B cell (primary cell): ENCODE measurements at regions not wholly inside any gene's neighbourhood (a gene's known extent, or its start where the extent isn't known, plus 50 kb on each side); places are given as distances from the start of the nearest gene placed in this dataset.

Experiments
- ATAC-seq: fragments of 200-7000 bp; cut with Tn5 transposase; one replicate; pipeline ENCODE4 v1.10.0; 2021; ENCODE audit warnings: low read depth, mild to moderate bottlenecking, moderate number of reproducible peaks, moderate library complexity
- CTCF ChIA-PET: fragments of 350-600 bp; sonication (Branson Sonifier 250); formaldehyde crosslinking; loops from one replicate; lab custom pipeline; 2021; ENCODE audit warnings: antibody characterized with exemption, inconsistent platforms; lab: Charles Lee
- POLR2A ChIA-PET: fragments of 350-600 bp; sonication (Branson Sonifier 250); formaldehyde crosslinking; loops from one replicate; lab custom pipeline; 2021; ENCODE audit warnings: antibody characterized with exemption; lab: Charles Lee
- DNase-seq: peaks from one replicate; pipeline ENCODE4 v3.0.0; 2013
- H2AFZ ChIP-seq: 2 replicates; pipeline ENCODE4 v1.6.1; 2012; ENCODE audit warnings: mild to moderate bottlenecking, low read depth, low read length; ENCODE audit not compliant: insufficient read depth, poor library complexity, severe bottlenecking
- H3K27ac ChIP-seq, 2 donors: 1 replicate in 1 of 2; 2 replicates in 1 of 2; pipeline ENCODE4 v1.5.1; 2012 to 2013; ENCODE audit warnings: low read length in 2 of 2, mild to moderate bottlenecking in 2 of 2, moderate library complexity in 1 of 2
- H3K27me3 ChIP-seq, 4 experiments: fragments of 200-600 bp in 1 of 4; sonication (generic) in 1 of 4; replicated peaks in 1 of 4; 1 replicate in 2 of 4; 2 replicates in 2 of 4; pipeline versions ENCODE4 v1.6.1 to v1.7.0; 2013 to 2016; ENCODE audit warnings: low read length in 3 of 4, mild to moderate bottlenecking in 2 of 4, mixed read lengths in 1 of 4, moderate library complexity in 1 of 4; ENCODE audit not compliant: insufficient read depth in 4 of 4, control insufficient read depth in 3 of 4; ENCODE audit errors: control extremely low read depth in 1 of 4
- H3K36me3 ChIP-seq, 2 experiments: replicated peaks in 1 of 2; 1 replicate in 1 of 2; 2 replicates in 1 of 2; pipeline versions ENCODE4 v1.6.1 to v1.7.1; 2013; ENCODE audit warnings: low read length in 1 of 2; ENCODE audit not compliant: insufficient read depth in 2 of 2, control insufficient read depth in 1 of 2; ENCODE audit errors: control extremely low read depth in 1 of 2, extremely low read depth in 1 of 2
- H3K4me1 ChIP-seq, 2 donors: fragments of 200-600 bp in 1 of 2; sonication (generic) in 1 of 2; 1 replicate in 1 of 2; 2 replicates in 1 of 2; pipeline versions ENCODE4 v1.5.1 to v1.6.1; 2013 to 2017; ENCODE audit warnings: low read length in 2 of 2; ENCODE audit not compliant: control insufficient read depth in 2 of 2, insufficient read depth in 2 of 2
- H3K4me2 ChIP-seq: replicated peaks from 2 replicates; pipeline ENCODE3; 2012; ENCODE audit warnings: mild to moderate bottlenecking, low read depth, low read length; ENCODE audit not compliant: poor library complexity, severe bottlenecking
- H3K4me3 ChIP-seq, 5 experiments: fragments of 200-600 bp in 1 of 5; sonication (generic) in 1 of 5; 1 replicate in 3 of 5; 2 replicates in 2 of 5; pipeline versions ENCODE4 v1.5.1 to v1.7.0; 2011 to 2016; ENCODE audit warnings: low read length in 4 of 5, mild to moderate bottlenecking in 4 of 5, low read depth in 2 of 5, control low read depth in 1 of 5, moderate library complexity in 1 of 5; ENCODE audit not compliant: insufficient read depth in 1 of 5; ENCODE audit errors: control extremely low read depth in 1 of 5, extremely low read depth in 1 of 5
- H3K79me2 ChIP-seq: fragments of 200-600 bp; sonication (generic); one replicate; pipeline ENCODE4 v1.6.0; 2016; ENCODE audit warnings: low read length; ENCODE audit not compliant: control insufficient read depth, insufficient read depth
- H3K9ac ChIP-seq: fragments of 200-600 bp; sonication (generic); 2 replicates; pipeline ENCODE4 v1.6.1; 2017; ENCODE audit warnings: mild to moderate bottlenecking, low read length, moderate library complexity
- H3K9me3 ChIP-seq, 3 donors: one replicate each; pipeline versions ENCODE4 v1.6.1 to v1.7.1; 2013; ENCODE audit warnings: low read length in 2 of 3; ENCODE audit not compliant: control insufficient read depth in 2 of 3, insufficient read depth in 1 of 3; ENCODE audit errors: control extremely low read depth in 1 of 3
- H4K20me1 ChIP-seq: 2 replicates; pipeline ENCODE4 v1.6.0; 2012; ENCODE audit warnings: mild to moderate bottlenecking, low read length; ENCODE audit not compliant: insufficient read depth, control insufficient read depth, poor library complexity, severe bottlenecking
- H3K27ac Mint-ChIP-seq: one replicate; pipeline ENCODE4 v1.8.0; 2021; ENCODE audit warnings: mixed read lengths
- H3K27me3 Mint-ChIP-seq: one replicate; pipeline ENCODE4 v1.8.0; 2021; ENCODE audit warnings: mixed read lengths
- H3K4me1 Mint-ChIP-seq: one replicate; pipeline ENCODE4 v1.8.0; 2021; ENCODE audit warnings: mixed read lengths
- H3K4me3 Mint-ChIP-seq: one replicate; pipeline ENCODE4 v1.8.0; 2021; ENCODE audit warnings: mixed read lengths
- H3K9me3 Mint-ChIP-seq: one replicate; pipeline ENCODE4 v1.8.0; 2022; ENCODE audit warnings: mixed read lengths; ENCODE audit not compliant: insufficient read depth
- CTCF ChIP-seq: fragments of 200-600 bp; IDR thresholded peaks from one replicate; pipeline ENCODE4 v1.8.0; 2022; ENCODE audit warnings: antibody characterized with exemption, mild to moderate bottlenecking
- EZH2 ChIP-seq: IDR thresholded peaks from 2 replicates; pipeline ENCODE4 v1.6.1; 2012; ENCODE audit warnings: borderline replicate concordance, low read depth, mild to moderate bottlenecking, moderate library complexity, low read length; ENCODE audit not compliant: insufficient read depth, poor library complexity, severe bottlenecking
- WGBS: methylation state at CpG from one replicate; pipeline ENCODE4 v1.1.5; 2013; ENCODE audit warnings: missing lambda C conversion rate; ENCODE audit not compliant: insufficient coverage; 5-methylcytosine and 5-hydroxymethylcytosine counted together
- intact Hi-C: fragments of 100-400 bp; cut with micrococcal nuclease; formaldehyde crosslinking; loops from one replicate; pipeline ENCODE4 v1.10.0; 2022

DNA sequence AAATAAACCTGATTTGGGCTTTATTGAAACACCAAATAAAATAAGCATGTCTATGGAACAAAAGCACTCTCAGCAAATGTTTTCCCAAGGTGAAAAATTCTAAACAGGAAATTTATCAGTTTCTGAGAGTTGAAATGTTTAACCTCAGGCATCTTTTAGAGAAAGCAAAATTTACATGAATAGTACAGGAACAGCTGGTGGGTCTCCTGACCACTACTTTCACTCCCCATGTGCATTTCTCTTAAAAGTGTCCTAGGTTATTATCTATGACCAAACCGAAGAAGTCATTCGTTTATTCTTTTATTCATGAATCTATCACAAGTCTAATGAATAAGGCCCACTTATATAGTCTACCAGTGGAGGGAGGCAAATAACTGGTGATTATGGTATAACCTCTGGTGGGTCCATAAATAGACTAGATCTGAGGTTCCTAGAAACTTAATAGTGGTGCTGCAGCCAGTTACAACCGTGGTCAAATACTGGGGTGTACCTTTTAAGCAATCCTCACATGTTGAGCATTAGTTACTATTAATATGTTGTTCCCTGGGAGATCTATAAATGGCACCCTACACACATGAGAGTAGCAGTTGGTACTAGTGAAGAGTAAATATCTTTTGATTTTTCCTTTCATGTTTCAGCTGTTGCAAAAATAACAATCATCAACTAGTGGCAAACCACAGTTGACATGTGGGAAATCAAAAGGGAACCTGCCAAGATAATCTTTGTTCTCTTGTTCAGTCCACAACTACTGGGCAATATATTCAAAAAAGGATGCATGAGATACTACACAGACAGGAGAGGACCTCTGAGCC is 169.3 kb upstream of the STAC start:
- H3K27me3 Mint-ChIP-seq, result no peaks in the 10 kb centered on the region
- no peak overlapping the region for H3K4me3 Mint-ChIP-seq
- intact Hi-C loops, result no loop called here
- no peak overlapping the region for H3K27ac Mint-ChIP-seq
- H3K4me1 Mint-ChIP-seq, result no peaks in the 10 kb centered on the region
- no peak overlapping the region for H2AFZ ChIP-seq
- H3K9ac ChIP-seq, result no peak overlapping the region
- H3K9me3 ChIP-seq, result no peaks in the 10 kb centered on the region
- H3K79me2 ChIP-seq, result no peaks in the 10 kb centered on the region
- no peaks in the 10 kb centered on the region for H4K20me1 ChIP-seq
- ATAC-seq (no peak), DNase-seq (no peak)
- TF ChIP-seq CTCF (no peak), EZH2 (no peak)
- H3K4me2 ChIP-seq, result no peak overlapping the region
- 17% methylated on average over 1 of the region's 3 CpGs for WGBS
- H3K36me3 ChIP-seq, result no peaks in the 10 kb centered on the region
- no peak overlapping the region for H3K4me3 ChIP-seq
- H3K27me3 ChIP-seq, result no peaks in the 10 kb centered on the region
- no peak overlapping the region for H3K27ac ChIP-seq
- POLR2A ChIA-PET, result no interaction called here
- no peaks in the 10 kb centered on the region for H3K9me3 Mint-ChIP-seq
- no peaks in the 10 kb centered on the region for H3K4me1 ChIP-seq
- CTCF ChIA-PET, result no interaction called here

DNA sequence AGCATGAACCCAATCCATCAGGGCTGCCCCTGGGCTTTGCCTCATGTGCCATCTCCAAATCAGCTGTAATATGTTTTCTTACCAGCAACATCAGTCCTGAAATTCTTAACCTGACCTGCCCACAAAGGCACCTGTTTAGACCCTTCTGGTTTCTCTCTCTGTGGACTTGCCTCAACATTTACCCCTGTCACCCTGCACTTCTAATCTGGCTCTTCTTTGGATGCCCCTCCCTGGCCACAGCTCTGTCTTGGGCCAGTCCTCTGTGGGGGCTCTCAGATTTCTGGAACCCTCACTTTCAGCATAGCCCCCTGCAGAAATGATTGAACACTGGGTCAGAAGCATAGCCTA is 168.7 kb upstream of the STAC start:
- Histone ChIP-seq H3K4me3 (no peak overlapping the region), H3K27me3 (no peaks in the 10 kb centered on the region), H4K20me1 (no peaks in the 10 kb centered on the region), H3K4me2 (no peak overlapping the region), H3K27ac (no peak overlapping the region), H3K9me3 (no peaks in the 10 kb centered on the region), H2AFZ (no peak overlapping the region), H3K36me3 (no peaks in the 10 kb centered on the region), H3K79me2 (no peaks in the 10 kb centered on the region), H3K4me1 (no peaks in the 10 kb centered on the region), H3K9ac (no peak overlapping the region)
- ATAC-seq, result no peak
- H3K27me3 Mint-ChIP-seq, result no peaks in the 10 kb centered on the region
- DNase-seq, result no peak
- H3K9me3 Mint-ChIP-seq, result no peaks in the 10 kb centered on the region
- no peak overlapping the region for H3K4me3 Mint-ChIP-seq
- CTCF ChIA-PET, result no interaction called here
- POLR2A ChIA-PET, result no interaction called here
- no peak for TF ChIP-seq EZH2
- intact Hi-C loops, result no loop called here
- H3K4me1 Mint-ChIP-seq, result no peaks in the 10 kb centered on the region
- H3K27ac Mint-ChIP-seq, result no peak overlapping the region
